Stimulated activated CD4-positive, alpha-beta T cell treated with anti-CD3 and anti-CD28 coated beads, TNF-alpha, amount 100 ng/mL, for 48 hours (primary cell): ENCODE measurements at regions not wholly inside any gene's neighbourhood (a gene's known extent, or its start where the extent isn't known, plus 50 kb on each side); places are given as distances from the start of the nearest gene placed in this dataset.
A peak's percentile ranks its signal among the peaks of the same experiment; 100 is the strongest.

Source experiments
- DNase-seq, 3 donors: peaks; one replicate each; pipeline ENCODE4 v3.0.0-alpha.2; 2020; ENCODE audit warnings: low read depth in 3 of 3

GRCh38 chr20:59493926-59494325, 110.4 kb upstream of the PHACTR3 start:
- DNase-seq, result no peak

GRCh38 chr20:59495166-59495565, 109.2 kb upstream of the PHACTR3 start:
- DNase-seq, result no peak

- DNase-seq, result peak; percentile 34 to 44 (median 40)
Observed at GRCh38 chr20:59495894-59496510, 108.3 kb upstream of the PHACTR3 start.

GRCh38 chr20:59498291-59498690, 106.0 kb upstream of the PHACTR3 start:
- DNase-seq, result no peak

GRCh38 chr20:59499863-59500262, 104.5 kb upstream of the PHACTR3 start:
- no peak for DNase-seq

- no peak for DNase-seq
Observed at GRCh38 chr20:59508729-59509128, 95.6 kb upstream of the PHACTR3 start.

- no peak for DNase-seq
Observed at GRCh38 chr20:59512651-59513050, 91.7 kb upstream of the PHACTR3 start.

GRCh38 chr20:59514554-59514953, 89.8 kb upstream of the PHACTR3 start:
- DNase-seq, result no peak

GRCh38 chr20:59515013-59515905, 89.1 kb upstream of the PHACTR3 start:
- DNase-seq, result no peak

GRCh38 chr20:59515906-59516209, 88.5 kb upstream of the PHACTR3 start:
- DNase-seq, result no peak

- DNase-seq, result peak in 1 of 3 donors; percentile 4
Observed at GRCh38 chr20:59518881-59519706, 85.2 kb upstream of the PHACTR3 start.

- no peak for DNase-seq
Observed at GRCh38 chr20:59519707-59520014, 84.7 kb upstream of the PHACTR3 start.

- no peak for DNase-seq
Observed at GRCh38 chr20:59520814-59521213, 83.5 kb upstream of the PHACTR3 start.

- DNase-seq, result peak in 2 of 3 donors; percentile 10 to 21
Observed at GRCh38 chr20:59525500-59526241, 78.7 kb upstream of the PHACTR3 start.

GRCh38 chr20:59526242-59527225, 77.8 kb upstream of the PHACTR3 start:
- no peak for DNase-seq

GRCh38 chr20:59530782-59531181, 73.6 kb upstream of the PHACTR3 start:
- no peak for DNase-seq

- no peak for DNase-seq
Observed at GRCh38 chr20:59537991-59538390, 66.3 kb upstream of the PHACTR3 start.

- DNase-seq, result no peak
Observed at GRCh38 chr20:59547596-59547995, 56.7 kb upstream of the PHACTR3 start.
